Natural killer cell (primary cell): ENCODE measurements at regions not wholly inside any gene's neighbourhood (a gene's known extent, or its start where the extent isn't known, plus 50 kb on each side); places are given as distances from the start of the nearest gene placed in this dataset.
A peak's percentile ranks its signal among the peaks of the same experiment; 100 is the strongest.

Experiments
- ATAC-seq, 3 donors: fragments of 150-1000 bp in 2 of 3; fragments of 200-7000 bp in 1 of 3; cut with Tn5 transposase; 1 replicate in 1 of 3; 2 replicates in 2 of 3; pipeline ENCODE4 v1.10.0; 2021; ENCODE audit warnings: mild to moderate bottlenecking in 2 of 3, moderate library complexity in 2 of 3
- DNase-seq, 2 donors: peaks; one replicate each; pipeline versions ENCODE4 v3.0.0 to v3.0.0-alpha.2; 2013 to 2021; ENCODE audit warnings: mixed read lengths in 1 of 2
- H3K27ac ChIP-seq: one replicate; pipeline ENCODE4 v1.5.1; 2013; ENCODE audit warnings: mild to moderate bottlenecking, low read length
- H3K27me3 ChIP-seq: one replicate; pipeline ENCODE4 v1.6.1; 2013; ENCODE audit warnings: low read length; ENCODE audit not compliant: control insufficient read depth, insufficient read depth
- H3K36me3 ChIP-seq: one replicate; pipeline ENCODE4 v1.6.1; 2013; ENCODE audit warnings: low read length; ENCODE audit not compliant: control insufficient read depth, insufficient read depth
- H3K4me1 ChIP-seq: one replicate; pipeline ENCODE4 v1.6.1; 2013; ENCODE audit warnings: low read length; ENCODE audit not compliant: control insufficient read depth, insufficient read depth
- H3K4me3 ChIP-seq: one replicate; pipeline ENCODE4 v1.5.1; 2013; ENCODE audit warnings: low read length
- H3K9me3 ChIP-seq: one replicate; pipeline ENCODE4 v1.6.1; 2013; ENCODE audit warnings: low read length; ENCODE audit not compliant: control insufficient read depth, insufficient read depth
- H3K27ac Mint-ChIP-seq, 2 donors: one replicate each; pipeline ENCODE4 v1.8.0; 2022; ENCODE audit warnings: mild to moderate bottlenecking in 2 of 2, mixed read lengths in 2 of 2, moderate library complexity in 1 of 2
- H3K27me3 Mint-ChIP-seq, 2 donors: one replicate each; pipeline ENCODE4 v1.8.0; 2022; ENCODE audit warnings: low read depth in 2 of 2, mixed read lengths in 2 of 2
- H3K36me3 Mint-ChIP-seq: one replicate; pipeline ENCODE4 v1.8.0; 2022; ENCODE audit warnings: mixed read lengths
- H3K4me1 Mint-ChIP-seq, 2 donors: one replicate each; pipeline ENCODE4 v1.8.0; 2022; ENCODE audit warnings: mixed read lengths in 2 of 2
- H3K4me3 Mint-ChIP-seq: one replicate; pipeline ENCODE4 v1.8.0; 2022; ENCODE audit warnings: mild to moderate bottlenecking, moderate library complexity, mixed read lengths
- H3K9me3 Mint-ChIP-seq, 2 donors: one replicate each; pipeline ENCODE4 v1.8.0; 2022; ENCODE audit warnings: mixed read lengths in 2 of 2
- WGBS: methylation state at CpG from one replicate; pipeline ENCODE4 v1.1.7; 2013; ENCODE audit warnings: missing lambda C conversion rate; ENCODE audit not compliant: insufficient coverage; 5-methylcytosine and 5-hydroxymethylcytosine counted together
- intact Hi-C: fragments of 100-400 bp; cut with micrococcal nuclease; formaldehyde crosslinking; loops from one replicate; pipeline ENCODE4 v1.14.2; 2022
- TF ChIP-seq, protein P1 (sequence below): fragments of 200-600 bp; IDR thresholded peaks from one replicate; pipeline ENCODE4 v1.8.0; 2022; ENCODE audit warnings: antibody characterized with exemption

DNA sequence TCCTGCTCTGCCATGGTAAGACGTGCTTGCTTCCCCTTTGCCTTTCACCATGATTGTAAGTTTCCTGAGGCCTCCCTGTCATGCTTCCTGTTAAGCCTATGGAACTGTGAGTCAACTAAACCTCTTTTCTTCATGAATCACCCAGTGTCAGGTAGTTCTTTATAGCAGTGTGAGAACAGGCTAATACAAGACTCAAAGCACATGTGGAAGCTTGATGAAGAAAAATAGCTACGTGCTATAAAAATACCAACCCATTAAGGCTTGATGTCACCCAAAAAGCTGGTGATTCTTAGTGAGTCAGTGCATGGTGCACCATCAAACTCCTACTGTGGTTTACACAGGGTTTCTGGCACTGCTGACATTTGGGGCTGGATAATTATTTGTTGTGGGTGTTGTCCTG lies 332.2 kb downstream of the TMEM167A start:
- Histone ChIP-seq H3K27me3 (no peaks in the 10 kb centered on the region), H3K9me3 (no peaks in the 10 kb centered on the region), H3K4me1 (peaks cover 6% of the 10 kb centered on the region), H3K36me3 (no peaks in the 10 kb centered on the region), H3K4me3 (no peak overlapping the region), H3K27ac (no peak overlapping the region)
- no peaks in the 10 kb centered on the region for H3K27me3 Mint-ChIP-seq
- DNase-seq (no peak), ATAC-seq (no peak)
- H3K4me3 Mint-ChIP-seq, result no peak overlapping the region
- H3K27ac Mint-ChIP-seq, result no peak overlapping the region
- no peaks in the 10 kb centered on the region for H3K36me3 Mint-ChIP-seq
- intact Hi-C loops, result no loop called here
- TF ChIP-seq, protein P1, sequence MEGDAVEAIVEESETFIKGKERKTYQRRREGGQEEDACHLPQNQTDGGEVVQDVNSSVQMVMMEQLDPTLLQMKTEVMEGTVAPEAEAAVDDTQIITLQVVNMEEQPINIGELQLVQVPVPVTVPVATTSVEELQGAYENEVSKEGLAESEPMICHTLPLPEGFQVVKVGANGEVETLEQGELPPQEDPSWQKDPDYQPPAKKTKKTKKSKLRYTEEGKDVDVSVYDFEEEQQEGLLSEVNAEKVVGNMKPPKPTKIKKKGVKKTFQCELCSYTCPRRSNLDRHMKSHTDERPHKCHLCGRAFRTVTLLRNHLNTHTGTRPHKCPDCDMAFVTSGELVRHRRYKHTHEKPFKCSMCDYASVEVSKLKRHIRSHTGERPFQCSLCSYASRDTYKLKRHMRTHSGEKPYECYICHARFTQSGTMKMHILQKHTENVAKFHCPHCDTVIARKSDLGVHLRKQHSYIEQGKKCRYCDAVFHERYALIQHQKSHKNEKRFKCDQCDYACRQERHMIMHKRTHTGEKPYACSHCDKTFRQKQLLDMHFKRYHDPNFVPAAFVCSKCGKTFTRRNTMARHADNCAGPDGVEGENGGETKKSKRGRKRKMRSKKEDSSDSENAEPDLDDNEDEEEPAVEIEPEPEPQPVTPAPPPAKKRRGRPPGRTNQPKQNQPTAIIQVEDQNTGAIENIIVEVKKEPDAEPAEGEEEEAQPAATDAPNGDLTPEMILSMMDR, result no peak
- no peaks in the 10 kb centered on the region for H3K9me3 Mint-ChIP-seq
- peaks cover 22 to 27% of the 10 kb centered on the region in 2 donors for H3K4me1 Mint-ChIP-seq
- WGBS, result 85% methylated on average over 2 of the region's 2 CpGs

DNA sequence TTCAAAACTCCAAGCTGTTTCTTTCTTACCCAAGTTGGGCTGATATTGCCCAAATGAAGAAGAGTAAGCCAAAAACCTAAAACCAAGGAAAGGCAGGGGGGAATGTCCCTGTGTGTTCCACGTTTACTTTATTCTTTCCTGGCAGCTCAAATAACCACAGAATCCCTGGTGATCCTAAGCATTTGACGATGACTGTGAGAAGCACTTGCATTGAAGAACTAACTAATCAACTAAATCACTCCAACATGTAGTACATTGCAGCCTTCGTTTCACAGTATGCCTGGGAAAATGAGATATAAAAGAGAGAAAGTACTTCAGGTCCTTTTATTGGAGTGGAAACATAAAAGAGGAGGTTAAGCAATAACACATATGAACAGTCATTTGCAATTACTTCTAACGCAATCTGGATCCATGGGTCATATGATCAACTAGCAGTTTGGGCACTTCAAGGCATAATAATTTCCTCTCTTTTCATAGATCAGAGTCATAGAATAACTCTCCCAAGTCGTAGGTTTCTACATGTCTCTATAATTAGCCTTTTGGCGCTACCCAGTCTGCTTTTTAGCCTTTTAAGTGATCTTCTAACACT lies 338.4 kb downstream of the TMEM167A start:
- Histone ChIP-seq H3K4me3 (no peak overlapping the region), H3K27ac (no peak overlapping the region), H3K9me3 (no peaks in the 10 kb centered on the region), H3K36me3 (no peaks in the 10 kb centered on the region), H3K27me3 (no peaks in the 10 kb centered on the region), H3K4me1 (no peaks in the 10 kb centered on the region)
- Mint-ChIP-seq H3K36me3 (no peaks in the 10 kb centered on the region), H3K4me3 (no peak overlapping the region), H3K27ac (no peak overlapping the region), H3K27me3 (no peaks in the 10 kb centered on the region), H3K9me3 (no peaks in the 10 kb centered on the region), H3K4me1 (peaks cover 6 to 8% of the 10 kb centered on the region in 2 donors)
- TF ChIP-seq, protein P1, result no peak
- 84% methylated on average over 5 of the region's 6 CpGs for WGBS
- intact Hi-C loops, result no loop called here
- ATAC-seq (no peak), DNase-seq (no peak)

DNA sequence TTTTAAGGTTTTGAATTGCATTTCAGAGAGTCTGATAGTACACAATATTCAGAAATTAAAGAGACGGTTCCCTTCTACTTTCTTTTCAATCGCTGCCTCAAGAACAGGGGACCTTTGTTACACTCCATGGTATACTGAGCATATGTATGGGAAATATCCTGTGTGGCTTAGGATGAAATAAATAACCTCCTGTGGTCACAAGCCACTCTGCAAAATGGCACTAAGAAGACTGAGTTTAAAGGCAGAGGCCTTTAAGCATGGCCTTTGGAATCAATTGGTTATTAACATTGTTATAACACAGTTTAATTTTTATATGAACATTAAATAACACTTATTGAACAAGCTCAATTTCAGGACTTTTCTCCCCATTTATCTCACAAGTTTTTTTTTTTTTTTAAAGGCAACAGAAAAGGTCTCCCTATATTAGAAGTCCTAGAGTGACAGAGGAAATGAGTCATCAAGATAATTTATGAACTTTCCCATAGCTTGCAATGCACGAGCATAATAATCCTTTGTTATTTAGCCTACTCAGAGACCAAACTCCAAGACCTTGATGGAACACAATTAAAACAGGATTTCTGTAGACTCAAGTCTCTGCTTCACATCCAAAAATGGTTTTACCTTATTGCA lies 341.9 kb downstream of the TMEM167A start:
- no peak overlapping the region for H3K27ac Mint-ChIP-seq
- no peaks in the 10 kb centered on the region for H3K9me3 Mint-ChIP-seq
- H3K4me3 ChIP-seq, result no peak overlapping the region
- WGBS, result 13% methylated on average over 1 of the region's 3 CpGs
- peaks cover 6 to 8% of the 10 kb centered on the region in 2 donors for H3K4me1 Mint-ChIP-seq
- H3K27ac ChIP-seq, result no peak overlapping the region
- no peaks in the 10 kb centered on the region for H3K36me3 Mint-ChIP-seq
- no peak overlapping the region for H3K4me3 Mint-ChIP-seq
- TF ChIP-seq, protein P1, result no peak
- H3K4me1 ChIP-seq, result no peaks in the 10 kb centered on the region
- H3K27me3 Mint-ChIP-seq, result no peaks in the 10 kb centered on the region
- intact Hi-C loops, result no loop called here
- DNase-seq (no peak), ATAC-seq (peak in 1 of 3 donors; percentile 36)
- no peaks in the 10 kb centered on the region for H3K9me3 ChIP-seq
- H3K27me3 ChIP-seq, result no peaks in the 10 kb centered on the region
- no peaks in the 10 kb centered on the region for H3K36me3 ChIP-seq

DNA sequence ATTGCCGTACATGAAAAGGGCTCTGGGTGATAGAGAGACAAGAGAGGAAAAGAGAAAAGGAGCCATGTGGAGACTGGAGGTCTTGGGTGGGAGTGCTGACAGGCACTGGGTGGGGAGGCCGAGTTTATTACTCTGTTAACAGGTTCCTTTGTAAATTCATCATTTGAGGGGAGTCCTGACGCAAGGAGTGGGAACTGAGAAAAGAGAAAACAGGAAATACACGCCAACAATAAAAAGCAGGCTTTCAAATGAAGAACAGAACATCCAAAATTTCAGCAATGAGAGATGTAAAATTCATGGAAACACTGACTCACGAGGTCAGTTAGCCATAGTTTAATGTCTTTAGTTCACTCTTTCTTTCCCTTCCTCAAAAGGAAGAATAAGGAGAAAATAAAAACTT lies 342.8 kb downstream of the TMEM167A start:
- Histone ChIP-seq H3K36me3 (no peaks in the 10 kb centered on the region), H3K27me3 (no peaks in the 10 kb centered on the region), H3K27ac (no peak overlapping the region), H3K4me1 (no peaks in the 10 kb centered on the region), H3K9me3 (no peaks in the 10 kb centered on the region), H3K4me3 (no peak overlapping the region)
- TF ChIP-seq, protein P1, result no peak
- H3K27ac Mint-ChIP-seq, result no peak overlapping the region
- WGBS, result 70% methylated on average over 5 of the region's 5 CpGs
- no peaks in the 10 kb centered on the region for H3K9me3 Mint-ChIP-seq
- ATAC-seq (no peak), DNase-seq (no peak)
- peaks cover 6 to 8% of the 10 kb centered on the region in 2 donors for H3K4me1 Mint-ChIP-seq
- no peak overlapping the region for H3K4me3 Mint-ChIP-seq
- intact Hi-C loops, result no loop called here
- H3K27me3 Mint-ChIP-seq, result no peaks in the 10 kb centered on the region
- no peaks in the 10 kb centered on the region for H3K36me3 Mint-ChIP-seq
